HG03097 (cell line): ENCODE measurements at regions not wholly inside any gene's neighbourhood (a gene's known extent, or its start where the extent isn't known, plus 50 kb on each side); places are given as distances from the start of the nearest gene placed in this dataset.

Experiments used
- ATAC-seq: cut with Tn5 transposase; IDR thresholded peaks from one replicate; pipeline ENCODE4 v1.9.1; 2021; ENCODE audit not compliant: unreplicated experiment, low FRiP score

DNA sequence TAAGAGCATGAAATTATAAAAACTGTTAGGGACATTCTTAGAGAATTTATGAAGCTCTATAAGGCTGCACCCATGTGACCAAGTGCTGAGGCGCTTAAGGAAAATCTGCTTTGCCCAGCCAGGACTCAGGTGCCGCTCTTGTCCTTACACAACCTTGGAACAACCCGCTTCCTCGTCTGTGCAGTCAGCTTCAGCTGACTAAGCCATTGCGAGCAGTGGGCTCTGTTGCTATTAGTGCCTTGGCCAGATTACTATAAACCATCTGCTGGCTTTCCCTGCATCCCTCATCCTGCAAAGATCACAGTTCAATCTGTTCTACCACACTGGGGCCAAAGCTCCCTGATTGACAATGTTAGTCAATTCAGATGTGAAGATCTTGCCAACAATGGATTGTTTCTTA is 89.1 kb upstream of the E2F3 start:
- no peak for ATAC-seq

- ATAC-seq, result no peak
These were observed 88.6 kb upstream of the E2F3 start for GRCh38 chr6:20313051-20313450.

GRCh38 chr6:20313960-20314530 is 87.6 kb upstream of the E2F3 start:
- ATAC-seq, result no peak

DNA sequence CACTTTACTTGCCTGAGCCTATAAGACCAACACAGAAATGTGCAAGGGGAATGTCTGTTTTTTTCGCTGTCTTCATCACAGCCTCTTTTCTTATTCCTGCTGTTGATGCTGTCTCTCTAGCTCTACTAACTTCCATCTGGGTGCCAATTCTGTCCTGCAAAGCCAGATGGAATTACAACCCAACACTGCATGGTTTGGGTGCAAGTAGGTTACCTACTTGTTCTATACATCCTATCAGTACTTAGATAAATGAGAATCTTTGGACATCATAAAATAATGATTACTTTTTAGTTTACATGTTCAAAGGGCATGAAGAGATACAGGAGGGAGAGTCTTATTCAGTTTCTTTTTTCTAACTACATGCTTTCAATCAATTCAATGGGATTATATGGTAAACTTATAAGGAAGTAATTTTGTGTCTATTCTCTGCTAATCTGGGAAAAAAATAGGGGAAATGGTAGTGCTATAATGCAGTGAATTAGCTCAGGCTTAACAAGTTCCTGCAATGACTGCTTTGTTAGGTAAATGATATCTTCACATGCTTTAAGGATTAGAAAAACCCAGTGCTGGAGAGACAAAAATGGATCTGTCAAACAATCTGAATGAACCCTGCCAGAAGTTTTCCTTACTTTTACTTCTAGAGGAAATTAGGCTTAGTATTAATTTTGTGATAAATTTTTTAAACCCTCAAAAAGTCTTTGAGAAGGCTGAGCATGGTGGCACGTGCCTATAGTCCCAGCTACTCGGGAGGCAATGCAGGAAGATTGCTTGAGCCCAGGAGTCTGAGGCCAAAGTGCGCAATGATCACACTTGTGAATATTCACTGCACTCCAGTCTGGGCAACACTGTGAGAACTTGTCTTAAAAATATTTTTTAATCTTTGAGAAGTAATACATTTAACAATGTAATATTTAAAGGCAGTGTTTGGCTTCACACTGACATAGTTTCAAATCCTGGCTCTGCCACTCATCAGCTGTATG is 86.5 kb upstream of the E2F3 start:
- ATAC-seq, result no peak

DNA sequence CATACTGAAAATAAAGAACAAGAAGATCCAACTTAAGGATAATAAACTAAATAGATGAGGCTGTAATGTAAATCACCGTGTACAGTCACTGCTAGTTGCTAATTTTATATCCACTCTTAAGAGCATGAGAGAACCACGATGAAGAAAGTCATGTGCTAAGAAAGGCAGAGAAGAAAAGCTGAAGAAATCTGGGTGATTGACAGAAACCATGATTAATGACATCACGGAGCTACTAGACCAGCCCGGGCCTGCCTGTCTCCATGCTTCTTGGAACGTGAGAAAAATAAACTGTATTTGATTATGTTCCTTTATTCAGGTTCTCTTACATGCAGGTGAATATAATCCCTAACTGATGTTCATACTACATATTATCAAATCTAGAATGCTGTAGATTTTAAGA is 84.2 kb upstream of the E2F3 start:
- ATAC-seq, result no peak

GRCh38 chr6:20318851-20319387 is 82.8 kb upstream of the E2F3 start:
- no peak for ATAC-seq

DNA sequence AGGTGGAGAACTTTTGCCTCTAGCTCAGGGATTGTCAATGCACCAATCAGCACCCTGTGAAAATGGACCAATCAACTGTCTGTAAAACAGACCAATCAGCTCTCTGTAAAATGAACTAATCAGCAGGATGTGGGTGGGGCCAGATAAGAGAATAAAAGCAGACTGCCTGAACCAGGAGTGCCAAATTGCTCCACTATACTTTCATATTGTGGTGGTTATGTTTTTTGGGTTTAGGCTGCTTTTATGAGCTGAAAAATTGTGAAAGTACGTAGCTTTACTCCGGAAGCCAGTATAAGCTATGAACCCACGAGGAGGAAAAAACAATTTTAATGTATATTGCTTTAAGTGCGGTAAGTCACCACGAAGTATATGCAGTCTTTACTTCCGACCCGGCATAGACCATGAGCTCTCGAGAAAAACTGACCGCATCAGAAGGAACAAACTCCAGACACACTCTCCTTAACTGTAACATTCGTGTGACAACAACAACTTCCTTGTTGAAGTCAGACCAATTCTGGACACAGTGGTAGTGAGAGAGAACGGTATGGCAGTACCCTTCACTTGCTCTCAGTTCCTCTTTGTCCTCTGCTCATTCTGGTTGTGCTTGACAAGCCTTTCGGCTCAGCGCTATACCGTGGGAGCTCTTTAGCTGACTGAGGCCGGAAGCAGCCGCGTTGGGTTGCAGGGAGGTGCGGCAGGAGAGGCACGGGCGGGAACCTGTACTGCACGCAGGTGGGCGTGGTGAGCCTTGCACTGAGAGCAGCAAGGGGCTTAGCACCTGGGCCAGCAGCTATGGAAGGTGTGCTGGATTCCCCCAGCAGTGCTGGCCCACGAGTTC is 81.9 kb upstream of the E2F3 start:
- ATAC-seq, result peak; percentile 99

GRCh38 chr6:20325641-20326421 is 75.8 kb upstream of the E2F3 start:
- ATAC-seq, result no peak

DNA sequence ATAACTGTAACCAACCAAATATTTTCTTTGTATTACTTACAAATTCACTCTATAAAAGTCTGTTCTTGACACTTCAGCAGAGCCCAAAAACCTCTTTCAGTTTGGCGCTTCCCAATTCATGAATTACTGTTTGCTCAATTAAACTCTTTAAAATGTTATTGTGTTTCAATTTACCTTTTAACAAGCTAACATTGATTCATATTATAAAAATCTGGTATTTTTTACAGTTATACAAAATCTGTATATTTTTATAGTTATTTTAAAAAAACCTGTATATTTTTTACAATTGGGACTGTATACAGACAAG is 75.3 kb upstream of the E2F3 start:
- no peak for ATAC-seq

DNA sequence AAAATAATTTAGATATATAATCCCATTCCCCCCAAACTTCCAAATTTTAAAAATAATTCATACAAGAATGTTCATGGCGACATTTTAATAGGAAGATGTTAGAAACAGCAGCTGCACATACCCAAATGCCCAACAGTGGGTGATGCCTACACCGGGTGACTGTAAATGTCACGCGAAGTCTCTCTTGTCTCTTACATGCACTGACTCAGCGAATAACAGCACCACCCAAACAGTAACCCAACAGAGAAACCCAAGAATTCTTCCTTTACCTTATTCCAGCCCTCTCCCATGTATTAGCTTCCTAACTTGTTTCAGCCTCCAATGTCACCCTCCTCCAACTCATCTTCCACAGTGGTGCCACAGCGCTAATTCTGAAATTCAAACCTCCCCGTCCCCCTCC is 74.5 kb upstream of the E2F3 start:
- no peak for ATAC-seq

DNA sequence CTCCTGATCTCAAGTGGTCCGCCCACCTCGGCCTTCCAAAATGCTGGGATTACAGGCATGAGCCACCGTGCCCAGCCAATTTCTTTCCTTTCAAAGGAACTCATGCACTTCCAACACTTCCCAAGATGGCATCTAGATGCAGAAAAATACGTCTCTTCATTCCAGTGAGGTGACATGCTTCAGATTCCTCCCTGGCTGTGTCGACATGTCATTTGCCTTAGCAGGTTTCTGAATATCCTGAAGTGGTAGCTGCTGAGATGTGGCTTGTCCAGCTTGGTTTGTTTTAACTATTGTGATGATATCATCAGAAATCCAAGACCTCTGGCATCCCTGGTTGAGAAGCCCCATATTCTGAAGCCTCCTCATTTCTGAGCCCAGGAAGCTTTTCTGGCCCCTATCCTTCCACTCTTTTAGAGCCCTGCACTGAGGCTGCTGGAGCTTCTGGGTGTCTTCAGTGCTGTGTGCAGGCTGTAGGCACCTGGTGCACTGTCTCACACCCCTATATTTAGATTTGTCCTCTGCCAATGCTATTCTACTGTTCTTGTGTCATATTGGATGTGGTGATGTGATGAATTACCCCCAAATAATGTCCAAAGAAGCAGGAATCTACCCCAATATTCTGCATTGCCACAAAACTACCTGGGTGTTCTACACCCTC is 73.3 kb upstream of the E2F3 start:
- ATAC-seq, result no peak

GRCh38 chr6:20328924-20329300 is 72.8 kb upstream of the E2F3 start:
- ATAC-seq, result no peak

DNA sequence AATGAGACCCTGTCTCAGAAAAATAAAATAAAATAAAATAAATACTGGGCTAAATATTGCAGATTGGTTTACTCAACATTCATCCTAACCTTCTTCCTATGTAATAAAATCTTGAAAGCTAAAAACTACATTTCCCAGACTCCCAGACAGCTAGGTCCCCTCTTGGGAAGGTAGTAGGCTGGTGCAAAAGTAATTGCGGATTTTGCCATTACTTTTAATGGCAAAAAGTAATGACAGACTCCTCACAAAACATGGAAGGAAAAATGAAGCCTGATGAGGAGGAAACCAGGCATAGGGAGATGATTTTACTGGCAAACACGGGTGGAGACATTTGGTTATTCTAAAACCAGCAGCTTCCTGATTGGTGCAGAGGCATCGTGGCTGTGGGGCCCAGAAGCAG is 70.6 kb upstream of the E2F3 start:
- no peak for ATAC-seq

DNA sequence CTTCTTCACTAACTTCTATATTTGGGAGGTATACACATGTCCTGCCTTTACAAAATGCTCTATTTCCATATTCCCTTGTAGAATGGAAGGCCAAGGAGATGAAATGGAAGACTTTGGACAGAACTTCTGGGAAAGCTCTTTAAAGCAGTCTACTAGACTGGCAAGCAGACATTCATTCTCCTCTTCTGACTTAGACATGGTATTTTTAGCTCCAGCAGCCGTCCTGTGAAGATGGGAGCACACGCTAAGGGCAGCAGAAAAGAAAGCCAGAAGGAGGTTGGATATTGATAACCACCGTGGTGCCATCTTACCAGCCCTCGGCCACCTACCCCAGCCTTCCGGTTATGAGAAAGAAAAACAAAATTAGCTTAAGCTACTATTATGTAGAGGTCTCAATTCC is 70.1 kb upstream of the E2F3 start:
- no peak for ATAC-seq

DNA sequence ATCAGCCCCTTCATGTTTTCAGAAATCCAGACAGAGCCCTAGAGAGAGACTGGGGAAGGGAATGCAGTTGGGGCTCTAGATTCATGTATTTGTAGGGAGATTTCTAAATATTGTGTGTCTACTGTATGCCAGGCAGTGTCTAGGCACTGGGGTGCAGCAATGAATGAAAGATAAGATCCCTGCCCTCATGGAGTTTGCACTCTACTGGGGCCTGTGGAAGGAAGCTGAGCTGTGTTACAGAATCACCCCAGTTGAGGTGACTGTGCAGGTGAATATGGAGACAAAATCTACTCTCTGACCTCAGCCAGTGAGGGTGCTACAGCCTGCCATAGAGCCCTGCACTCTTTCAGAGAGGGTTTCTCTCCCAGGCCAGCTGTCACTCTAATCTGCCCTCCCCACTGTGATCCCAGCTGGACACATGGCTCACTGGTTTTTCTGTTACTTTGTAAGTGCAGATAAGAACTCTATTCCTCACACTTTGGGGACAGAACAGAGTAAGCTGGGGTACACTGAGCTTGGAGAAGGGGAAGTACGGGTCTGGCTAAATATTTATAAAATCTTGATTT is 69.2 kb upstream of the E2F3 start:
- ATAC-seq, result no peak

- no peak for ATAC-seq
These were observed 67.9 kb upstream of the E2F3 start for GRCh38 chr6:20333721-20334269.

DNA sequence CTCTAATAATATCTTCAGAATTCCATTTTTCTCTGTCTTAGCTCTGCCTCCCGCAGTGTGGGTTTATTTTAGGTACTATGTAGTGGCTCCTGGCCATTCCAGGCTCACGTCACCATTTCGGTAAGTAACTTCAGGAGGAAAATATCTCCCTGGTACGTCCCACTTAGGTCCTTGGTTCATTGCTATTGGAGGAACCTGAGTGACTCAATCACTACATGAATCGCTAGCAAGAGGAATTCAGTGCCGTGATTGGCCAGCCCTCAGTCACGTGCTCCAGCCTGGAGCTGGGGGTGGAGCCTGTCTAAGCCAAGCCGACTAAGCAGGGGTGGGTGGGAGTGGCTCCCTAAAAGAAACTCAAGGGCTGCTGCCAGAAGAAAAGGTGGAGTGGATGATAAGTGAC is 67.3 kb upstream of the E2F3 start:
- ATAC-seq, result no peak

GRCh38 chr6:20334962-20335361 is 66.7 kb upstream of the E2F3 start:
- no peak for ATAC-seq

- ATAC-seq, result no peak
These were observed 65.8 kb upstream of the E2F3 start for GRCh38 chr6:20335872-20336271.
